G401 (cell line): ENCODE measurements at regions not wholly inside any gene's neighbourhood (a gene's known extent, or its start where the extent isn't known, plus 50 kb on each side); places are given as distances from the start of the nearest gene placed in this dataset.
"Not testable (repeated sequence)": the region's sequence is repeated elsewhere in the genome, so short reads cannot be mapped to it uniquely, and the experiment has no call there.

Source experiments
- DNase-seq: peaks from one replicate; pipeline ENCODE4 v3.0.0-alpha.2; 2015; ENCODE audit warnings: low spot score
- in situ Hi-C: cut with HindIII; loops from 2 replicates; pipeline ENCODE4 v1.10.0; 2016; ENCODE audit warnings: low sequenced_read_pairs, mixed read lengths

DNA sequence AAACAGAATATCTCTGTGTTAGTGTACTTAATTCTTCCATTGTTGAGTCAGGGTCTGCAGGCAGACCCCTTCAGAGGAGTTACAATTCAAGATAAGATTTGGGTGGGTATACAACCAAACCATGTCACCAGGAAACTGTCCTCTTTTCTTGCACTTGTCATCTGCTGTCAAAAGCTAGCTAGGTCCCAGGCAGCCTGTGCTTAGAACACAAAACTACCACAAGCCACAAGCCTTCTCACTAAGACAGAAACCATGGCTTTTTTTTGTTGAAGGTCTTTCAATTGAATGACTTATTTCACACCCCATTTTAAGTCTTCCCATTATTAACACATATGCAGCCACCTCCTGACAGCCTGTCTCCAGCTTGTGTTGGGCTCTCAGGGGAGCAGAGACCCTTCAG, 2345.1 kb downstream of the TP53TG3F start:
- DNase-seq, in situ Hi-C loops: not testable (repeated sequence)

DNA sequence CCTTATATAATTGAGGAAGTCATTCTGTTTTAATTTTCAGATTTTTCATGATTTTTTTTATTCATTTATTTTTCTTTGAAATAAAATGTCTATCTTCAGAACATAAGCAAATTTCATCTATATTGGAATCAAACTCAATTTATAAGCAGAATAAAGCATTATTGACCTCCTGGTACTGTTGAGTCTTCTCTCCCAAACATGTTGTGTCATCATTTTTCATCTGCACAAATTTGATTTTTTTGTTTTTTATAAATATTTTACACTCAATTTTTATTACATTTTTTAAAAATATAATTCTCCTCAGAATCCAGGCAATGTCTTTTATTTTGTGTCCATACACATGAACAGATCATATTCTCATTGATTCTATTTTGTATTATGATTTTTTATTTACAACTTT, 2363.9 kb downstream of the TP53TG3F start:
- in situ Hi-C loops: no loop called here

DNA sequence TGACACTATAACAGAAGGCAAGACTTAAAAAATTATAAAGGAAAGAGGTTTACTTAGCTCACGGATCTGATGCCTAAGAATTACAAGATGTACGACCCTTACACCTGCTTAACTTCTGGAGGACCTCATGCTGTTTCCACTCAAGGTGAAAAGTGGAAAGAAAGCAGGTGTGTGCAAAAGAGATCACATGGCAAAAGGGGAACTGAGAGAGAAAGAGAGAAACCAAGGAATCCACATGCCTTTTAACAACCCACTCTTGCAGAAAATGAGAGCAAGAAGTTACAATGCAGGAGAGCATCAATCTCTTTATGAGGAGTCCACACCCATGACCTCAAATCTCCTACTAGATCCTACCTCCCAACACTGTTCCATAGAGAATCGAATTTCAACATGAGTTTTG, 2382.2 kb downstream of the TP53TG3F start:
- DNase-seq: no peak
- in situ Hi-C loops: no loop called here

More for the DNA sequence above, 2363.9 kb downstream of the TP53TG3F start:
- no peak for DNase-seq

DNA sequence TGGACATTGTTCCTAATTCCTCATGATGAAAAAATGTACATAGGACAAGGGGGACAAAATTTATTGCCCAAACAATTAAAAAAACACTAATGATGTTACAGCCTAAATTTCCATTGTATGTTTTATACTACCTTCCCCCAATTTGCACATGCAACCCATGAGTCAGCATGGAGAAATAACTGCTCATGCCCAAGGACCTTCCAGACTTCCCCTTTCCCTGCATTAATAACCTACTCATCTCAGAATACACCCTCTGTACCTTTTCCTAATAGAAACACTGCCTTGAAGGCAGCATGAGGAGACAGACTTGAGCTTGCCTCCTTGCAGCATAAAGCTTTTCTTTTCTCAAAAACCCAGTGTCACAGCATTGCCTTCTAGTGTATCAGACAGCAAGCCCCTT, 2402.8 kb downstream of the TP53TG3F start:
- no peak for DNase-seq
- in situ Hi-C loops: no loop called here

DNA sequence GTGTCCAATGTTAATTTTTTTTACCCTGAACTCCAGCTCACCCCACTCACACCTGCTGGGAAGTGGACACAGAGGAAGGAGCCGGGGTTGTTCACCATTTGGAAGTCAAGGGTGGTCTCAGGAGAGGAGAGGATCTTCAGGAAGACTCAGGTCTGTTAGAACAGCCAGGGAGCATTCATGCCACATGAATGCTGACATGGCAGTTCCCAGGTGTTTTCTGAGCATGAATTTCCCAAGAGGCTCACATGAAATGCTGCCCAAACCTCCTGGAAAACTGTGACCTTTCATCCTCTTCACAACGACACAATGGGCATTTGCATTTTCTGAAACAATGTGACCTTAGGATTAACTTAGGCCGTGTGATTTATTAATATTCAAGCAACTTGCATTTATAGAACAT, 2409.2 kb downstream of the TP53TG3F start:
- DNase-seq: no peak
- in situ Hi-C loops: no loop called here

DNA sequence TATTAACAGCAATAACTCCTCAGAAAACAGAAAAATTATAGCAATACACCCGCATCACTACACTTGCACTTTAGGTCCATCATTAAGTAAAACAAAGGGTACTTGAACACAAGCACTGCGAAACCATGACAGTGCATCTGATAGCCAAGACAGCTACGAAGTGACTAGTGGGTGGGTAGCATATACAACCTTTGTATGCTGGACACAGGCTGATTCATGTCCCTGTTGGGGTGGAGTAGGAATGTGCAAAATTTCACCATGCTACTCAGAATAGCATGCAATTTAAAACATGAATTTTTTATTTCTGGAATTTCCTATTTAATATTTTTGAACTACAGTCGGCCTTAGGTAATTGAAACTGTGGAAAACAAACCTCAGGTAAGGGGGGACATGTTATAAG, 2414.1 kb downstream of the TP53TG3F start:
- in situ Hi-C loops: no loop called here

DNA sequence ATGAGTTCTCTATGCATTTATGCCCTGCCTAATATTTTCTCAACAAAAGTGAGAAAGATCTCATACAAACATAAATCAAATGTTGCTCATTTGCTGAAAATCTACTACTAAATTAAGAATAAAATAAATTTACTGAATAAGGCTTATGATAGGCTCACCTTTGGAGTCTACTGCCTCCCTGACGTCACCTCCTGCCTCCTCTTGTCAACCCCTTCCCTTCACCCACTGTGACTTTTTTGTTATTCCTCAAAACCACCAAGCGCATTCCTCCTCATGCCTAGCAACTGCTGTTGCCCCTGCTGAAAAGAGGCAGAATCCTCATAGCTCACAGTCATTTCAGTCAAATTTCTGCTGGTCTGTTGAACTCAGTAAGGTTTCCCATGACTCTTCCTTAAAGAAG, 2422.2 kb downstream of the TP53TG3F start:
- DNase-seq: no peak
- in situ Hi-C loops: no loop called here

More for the DNA sequence above, 2414.1 kb downstream of the TP53TG3F start:
- DNase-seq: no peak

DNA sequence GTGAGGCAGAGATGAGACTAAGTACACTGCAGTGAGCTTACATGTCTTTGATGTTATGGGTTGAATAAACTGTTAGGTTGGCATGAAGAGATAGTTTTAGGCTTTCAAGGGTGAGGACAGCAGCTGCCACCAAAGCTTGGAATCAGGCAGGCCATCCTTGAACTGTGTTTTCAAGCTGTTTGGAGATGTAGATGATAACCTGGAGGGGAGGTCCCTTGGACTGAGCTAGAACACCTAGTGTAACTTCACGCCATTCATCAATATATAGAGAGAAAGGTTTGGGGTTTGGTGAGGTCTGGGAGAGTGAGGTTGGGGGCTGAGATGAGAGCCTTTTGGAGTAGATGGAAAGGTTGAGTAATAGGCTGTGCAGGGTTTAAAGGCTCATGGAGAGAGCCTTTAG, 2447.0 kb downstream of the TP53TG3F start:
- in situ Hi-C loops: no loop called here
- DNase-seq: no peak

DNA sequence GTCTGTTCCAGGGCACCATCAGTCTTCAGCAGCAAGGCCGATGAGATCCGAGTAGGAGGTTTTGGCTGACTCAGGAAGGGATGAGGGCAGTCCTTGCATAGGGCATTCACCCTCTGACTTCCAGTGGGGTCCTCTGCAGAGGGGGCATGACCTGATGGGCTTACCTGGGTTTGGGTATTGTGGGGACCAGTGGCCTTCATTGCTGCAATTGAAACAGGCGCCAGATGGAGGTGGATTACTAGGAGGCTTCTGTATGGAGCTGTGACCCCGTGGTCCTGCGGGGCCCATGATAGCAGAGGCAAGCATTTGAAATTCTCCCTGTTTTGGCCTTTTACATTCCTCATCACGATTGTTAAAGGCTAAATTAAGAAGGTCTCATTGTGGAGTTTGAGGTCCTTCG, 2448.7 kb downstream of the TP53TG3F start:
- in situ Hi-C loops: no loop called here
- no peak for DNase-seq

DNA sequence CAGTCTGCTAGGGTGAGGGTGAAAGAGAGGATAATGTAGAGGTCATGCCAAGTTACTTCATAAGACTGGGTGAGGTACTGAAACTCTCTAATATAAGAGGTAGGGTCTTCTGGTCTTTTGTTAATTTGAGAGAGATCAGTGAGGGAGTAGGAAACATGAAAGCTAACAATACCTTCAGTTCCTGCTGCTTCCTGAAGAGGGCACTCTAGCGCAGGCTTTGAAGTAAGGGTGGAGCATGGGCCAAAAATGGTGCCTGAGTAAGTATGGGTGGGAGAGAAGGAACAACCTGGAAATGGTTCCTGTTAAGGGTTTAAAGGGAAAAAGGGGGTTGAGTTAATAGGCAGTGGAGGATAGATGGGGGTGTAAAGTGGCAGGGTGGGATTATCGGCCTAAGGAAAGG, 2449.5 kb downstream of the TP53TG3F start:
- in situ Hi-C loops: no loop called here
- no peak for DNase-seq

DNA sequence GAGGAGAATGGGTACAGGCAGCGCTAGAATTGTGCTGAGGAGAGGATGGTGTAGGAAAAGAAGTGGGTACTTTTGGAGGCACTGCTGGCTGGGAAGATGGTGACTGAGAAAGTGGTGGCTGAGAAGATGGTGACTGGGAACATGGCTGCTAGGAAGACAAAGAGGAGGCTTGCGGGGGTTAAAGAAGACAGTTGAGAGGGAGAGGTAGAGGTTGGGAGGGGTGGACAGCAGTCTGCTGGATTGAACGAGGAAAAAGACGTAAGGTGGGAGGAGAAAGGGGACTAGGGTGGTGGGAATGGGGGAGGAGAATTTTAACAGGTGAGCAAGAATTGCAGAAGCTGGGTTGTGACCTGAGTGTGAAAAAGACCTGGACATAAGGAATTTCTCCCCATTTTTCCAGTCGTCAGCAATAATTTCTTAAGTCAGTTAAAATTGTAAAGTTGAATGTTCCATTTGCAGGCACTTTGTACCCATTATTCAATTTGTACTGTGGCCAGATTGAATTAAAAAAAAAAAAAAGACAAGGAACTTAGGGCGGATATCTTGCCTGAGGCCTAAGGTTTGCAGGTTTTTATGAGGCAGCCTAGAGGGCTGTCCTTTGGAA, 2450.0 kb downstream of the TP53TG3F start:
- no peak for DNase-seq
- in situ Hi-C loops: no loop called here

DNA sequence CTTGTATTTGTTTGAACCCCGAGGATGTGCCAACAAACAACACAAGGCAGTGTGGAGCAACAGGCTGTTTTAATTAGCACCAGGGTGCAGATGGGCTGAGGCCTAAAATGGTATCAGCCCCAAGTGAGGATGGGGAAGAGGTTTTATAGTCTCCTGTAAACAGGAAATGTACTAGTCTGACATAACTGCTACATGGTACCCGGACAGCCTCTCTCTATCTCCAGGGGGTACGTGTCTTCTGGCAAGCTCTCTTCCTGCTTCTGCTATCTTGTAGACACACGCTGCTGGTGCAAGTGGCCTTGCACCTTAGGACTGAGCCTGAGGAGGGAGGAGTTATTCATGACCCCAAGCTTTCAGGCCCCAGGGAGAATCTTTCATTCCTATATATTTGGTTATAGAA, 2451.0 kb downstream of the TP53TG3F start:
- DNase-seq: no peak
- in situ Hi-C loops: no loop called here

DNA sequence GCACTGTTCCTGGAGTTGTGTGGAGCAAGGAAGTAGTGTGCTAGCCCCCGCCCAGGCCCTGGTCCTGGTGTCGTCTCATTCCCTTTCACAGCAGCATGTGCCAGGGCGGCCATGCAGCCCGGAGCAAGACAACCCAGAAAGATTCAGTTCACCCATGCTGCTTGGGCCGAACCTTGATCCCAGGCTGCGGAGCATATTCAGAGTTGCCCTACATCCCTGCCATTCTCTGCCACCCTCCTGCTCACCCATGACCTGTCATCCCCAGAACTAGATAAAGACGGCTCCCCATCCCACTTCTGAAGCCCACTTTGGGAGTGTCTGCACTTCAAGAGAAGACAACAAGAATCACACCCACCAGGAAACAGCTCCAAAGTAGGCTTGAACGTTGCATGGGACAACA, 2452.5 kb downstream of the TP53TG3F start:
- in situ Hi-C loops: no loop called here
- DNase-seq: no peak

DNA sequence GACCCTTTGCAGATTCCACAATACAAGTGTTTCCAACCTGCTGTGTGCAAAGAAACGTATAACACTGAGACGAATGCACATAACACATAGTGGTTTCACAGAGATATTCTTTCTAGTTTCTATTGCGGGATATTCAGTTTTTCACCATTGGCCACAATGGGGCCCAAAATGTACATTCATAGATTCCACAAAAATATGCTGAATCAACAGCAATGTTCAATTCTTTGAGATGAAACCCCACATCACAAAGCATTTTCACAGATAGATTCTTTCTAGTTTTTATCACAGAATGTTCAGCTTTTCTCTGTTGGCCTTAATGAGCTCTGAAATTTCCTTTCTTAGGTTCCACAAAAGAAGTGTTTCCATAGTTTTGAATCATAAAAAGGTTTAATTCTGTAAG, 2472.3 kb downstream of the TP53TG3F start:
- in situ Hi-C loops: no loop called here
- DNase-seq: no peak
